ENCODE measurements at regions not wholly inside any gene's neighbourhood (a gene's known extent, or its start where the extent isn't known, plus 50 kb on each side); places are given as distances from the start of the nearest gene placed in this dataset.

DNA sequence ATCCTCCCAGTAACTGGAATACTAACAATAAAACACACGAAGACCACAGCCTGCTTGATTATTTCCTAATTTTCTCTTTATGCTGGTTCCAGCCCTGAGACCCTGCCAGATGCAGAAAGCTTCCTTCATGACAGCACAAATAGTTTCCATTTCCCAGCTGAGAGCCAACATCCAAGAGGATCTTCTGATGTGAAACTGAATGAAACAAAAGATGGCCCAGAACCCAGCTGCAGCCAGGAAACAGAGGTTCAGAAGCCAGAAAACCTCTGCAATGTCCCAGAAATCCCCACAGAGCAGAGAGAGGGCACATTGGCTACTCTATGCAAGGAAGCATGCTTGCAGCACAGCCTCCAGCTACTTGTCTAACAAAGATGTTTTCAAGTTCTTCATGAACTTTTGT is 61.8 kb upstream of the PLEKHG1 start:
- DNase-seq (ENCODE audit: low spot score): peak; percentile 25

DNA sequence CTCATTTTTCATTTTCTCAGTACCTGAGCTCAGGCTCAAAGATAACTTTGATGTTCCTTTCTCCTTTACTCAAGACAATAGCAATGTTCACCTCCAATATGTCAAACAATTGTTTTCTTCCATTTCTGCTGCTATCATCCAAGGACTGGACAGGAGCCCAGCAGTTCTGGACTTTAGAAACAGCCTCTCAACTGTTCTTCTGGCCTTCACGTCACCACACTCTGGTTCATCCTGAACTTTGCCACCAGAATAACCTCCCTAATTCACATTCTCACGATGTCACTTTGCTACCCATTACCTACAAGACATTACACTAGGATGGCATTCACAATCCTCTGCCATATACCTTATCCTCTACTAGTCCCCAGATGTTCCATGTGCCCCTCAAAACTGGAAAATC is 60.6 kb upstream of the PLEKHG1 start:
- DNase-seq (ENCODE audit: low spot score): no peak

DNA sequence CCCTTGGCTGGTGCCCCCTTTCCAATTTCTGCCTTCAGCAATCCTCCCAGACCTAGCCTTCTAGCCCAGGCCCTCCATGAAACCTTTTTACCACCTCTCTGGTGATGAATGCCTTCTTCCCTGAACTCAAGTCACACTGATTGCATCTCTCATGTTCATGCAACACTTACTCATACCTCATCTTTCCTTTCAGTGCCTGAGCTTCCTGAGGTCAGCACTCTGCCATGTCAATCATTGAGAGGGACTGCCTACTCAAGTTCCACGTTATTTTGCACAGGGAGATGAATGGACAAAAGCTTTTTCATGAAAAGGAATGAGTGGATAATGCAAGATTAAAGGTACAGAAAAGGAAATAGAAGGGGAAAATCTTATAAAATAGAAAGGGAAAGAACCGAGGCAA is 60.1 kb upstream of the PLEKHG1 start:
- DNase-seq (ENCODE audit: low spot score): no peak

DNA sequence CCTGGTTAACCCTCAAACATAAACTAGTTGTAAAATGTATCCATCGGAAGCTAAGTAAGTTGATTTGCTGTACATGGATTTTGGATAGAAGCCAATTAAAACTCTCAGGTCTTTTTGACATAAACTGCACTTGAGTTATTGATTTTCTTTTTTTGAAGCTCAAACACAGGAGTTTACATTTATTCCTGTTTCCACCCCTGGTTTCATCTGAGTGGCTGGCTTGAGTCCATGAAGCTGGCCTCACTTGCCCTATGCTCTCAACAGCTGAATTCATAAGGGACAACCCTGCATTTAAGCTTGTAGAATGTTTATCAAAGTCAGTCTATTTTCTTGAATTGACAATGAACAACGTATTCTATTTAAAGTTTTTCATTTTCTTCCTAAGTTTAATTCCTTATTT is 58.1 kb upstream of the PLEKHG1 start:
- no peak for DNase-seq (ENCODE audit: low spot score)

DNA sequence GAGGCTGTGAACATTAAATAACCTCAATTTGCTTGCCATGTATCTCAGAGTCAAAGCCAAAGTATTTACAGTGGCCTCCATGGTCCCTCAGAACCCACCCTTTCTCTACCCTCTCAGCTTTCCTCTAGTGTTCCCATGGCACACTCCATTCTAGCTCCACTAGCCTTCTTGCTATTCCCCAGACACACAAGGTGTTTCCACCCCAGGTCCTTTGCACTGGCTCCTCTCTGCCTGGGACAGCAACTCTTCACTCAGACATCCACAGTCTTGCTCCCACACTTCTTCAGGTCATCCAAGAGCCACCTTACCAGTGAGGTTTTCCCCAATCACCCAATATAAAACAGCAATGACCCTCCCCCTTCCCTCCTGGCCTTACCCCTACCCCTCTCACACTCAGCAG is 56.5 kb upstream of the PLEKHG1 start:
- no peak for DNase-seq (ENCODE audit: low spot score)

DNA sequence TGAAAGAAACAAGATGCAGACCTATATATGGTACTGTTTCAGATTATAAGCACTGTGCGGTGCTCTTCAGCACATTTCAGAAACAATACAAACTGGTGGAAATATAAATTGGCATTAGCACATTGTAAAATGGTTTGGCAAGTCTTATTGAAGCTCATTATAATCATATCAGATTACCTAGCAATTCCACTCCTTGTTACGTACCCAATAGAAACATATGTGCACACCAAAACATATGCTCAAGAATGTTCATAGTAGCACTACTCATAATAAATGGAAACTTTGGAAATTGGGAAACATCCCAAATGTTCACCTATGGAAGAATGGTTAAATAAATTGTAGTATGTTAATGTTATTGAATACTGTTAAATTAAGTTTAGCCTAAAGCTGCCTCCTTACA is 54.9 kb upstream of the PLEKHG1 start:
- DNase-seq (ENCODE audit: low spot score): no peak

DNA sequence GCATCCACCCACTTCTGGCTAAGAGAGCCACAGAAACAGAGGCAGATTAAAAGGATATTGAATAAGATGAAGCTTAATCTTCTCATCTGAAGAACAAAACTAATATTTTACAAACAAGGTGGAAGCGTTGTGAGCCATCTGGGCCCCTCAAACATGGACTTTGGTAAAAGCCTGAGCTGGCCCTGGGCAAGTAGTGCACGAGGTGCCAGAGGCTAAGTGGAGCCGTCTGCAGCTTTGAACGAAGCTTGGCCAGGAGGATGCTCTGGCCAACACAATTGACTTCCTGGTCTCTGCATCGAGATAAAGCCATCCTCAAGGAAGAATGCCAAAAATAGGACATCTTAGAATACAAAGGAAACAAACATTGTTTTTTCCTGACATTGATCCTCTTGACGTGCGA is 53.2 kb upstream of the PLEKHG1 start:
- no peak for DNase-seq (ENCODE audit: low spot score)

DNA sequence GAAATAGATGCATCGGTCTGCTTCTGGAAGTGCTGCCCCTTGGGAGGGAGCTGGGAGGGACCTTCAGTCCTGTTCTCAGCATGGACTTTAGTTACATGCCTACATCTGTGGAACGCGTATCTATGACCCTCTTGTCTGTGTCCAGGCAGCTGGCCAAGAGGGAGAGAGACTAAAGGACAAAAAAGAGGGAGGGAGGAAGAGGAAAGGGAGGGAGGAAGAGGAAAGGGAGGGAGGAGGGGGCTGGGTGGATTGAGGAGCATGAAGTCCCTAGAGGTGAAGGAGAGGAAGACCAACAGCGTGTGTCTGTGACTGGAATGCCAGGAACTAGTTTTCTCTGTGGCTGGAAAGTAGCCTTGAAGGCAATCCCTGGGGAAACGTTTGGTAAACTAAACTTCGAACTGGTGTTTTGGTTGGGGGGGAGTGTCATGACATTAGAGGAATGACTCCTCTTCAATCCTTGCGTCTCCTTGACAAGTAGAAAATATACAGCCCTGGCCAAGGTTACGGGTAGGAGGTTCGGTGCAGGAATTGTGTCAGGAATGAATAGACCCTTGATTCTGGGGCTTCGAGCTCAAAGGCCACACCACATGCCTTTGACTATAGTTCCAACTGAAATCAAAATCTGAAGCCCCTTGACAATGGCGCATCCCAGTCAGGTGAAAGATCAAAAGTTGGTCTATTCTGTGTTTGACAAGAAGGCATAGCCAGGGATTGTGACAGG is 52.0 kb upstream of the PLEKHG1 start:
- DNase-seq (ENCODE audit: low spot score): peak; percentile 35

DNA sequence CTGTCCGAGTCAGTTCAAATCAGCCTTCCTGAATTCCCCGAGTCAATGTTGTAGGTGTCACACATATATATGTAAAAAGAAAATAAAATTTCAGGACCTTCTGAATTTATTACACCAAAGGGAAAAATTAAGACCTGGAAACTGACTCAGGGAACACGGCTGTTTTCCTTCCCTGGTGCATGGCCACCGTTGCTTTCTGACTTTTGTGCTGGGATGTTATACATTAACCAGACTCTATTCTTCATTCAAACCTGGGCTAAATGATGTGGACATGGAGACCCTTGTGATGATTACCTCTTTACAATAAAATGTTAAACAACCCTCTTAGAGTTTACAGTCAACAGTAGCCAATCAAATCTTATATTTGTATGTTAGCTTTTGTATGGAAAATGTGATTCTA is 51.4 kb upstream of the PLEKHG1 start:
- DNase-seq (ENCODE audit: low spot score): no peak

DNA sequence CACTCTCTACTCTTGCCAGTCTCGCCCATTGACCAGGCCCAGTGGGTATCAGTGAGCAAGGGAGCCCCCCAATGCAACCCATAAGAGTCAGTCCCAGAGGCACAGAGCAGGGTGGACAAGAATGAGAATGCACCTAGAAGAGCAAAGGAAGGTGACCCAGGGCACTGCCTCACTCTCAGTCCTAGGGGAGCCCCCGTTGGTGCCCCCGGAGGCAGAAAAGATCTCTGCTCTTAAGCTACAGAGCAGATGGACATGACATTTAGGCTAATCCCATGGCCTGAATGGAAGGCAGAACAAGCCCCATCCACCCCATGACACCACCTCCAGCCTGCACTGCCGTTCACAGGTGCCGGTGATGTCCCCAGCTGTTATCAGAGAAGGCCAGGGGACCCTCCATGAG is 50.7 kb upstream of the PLEKHG1 start:
- no peak for DNase-seq (ENCODE audit: low spot score)

DNA sequence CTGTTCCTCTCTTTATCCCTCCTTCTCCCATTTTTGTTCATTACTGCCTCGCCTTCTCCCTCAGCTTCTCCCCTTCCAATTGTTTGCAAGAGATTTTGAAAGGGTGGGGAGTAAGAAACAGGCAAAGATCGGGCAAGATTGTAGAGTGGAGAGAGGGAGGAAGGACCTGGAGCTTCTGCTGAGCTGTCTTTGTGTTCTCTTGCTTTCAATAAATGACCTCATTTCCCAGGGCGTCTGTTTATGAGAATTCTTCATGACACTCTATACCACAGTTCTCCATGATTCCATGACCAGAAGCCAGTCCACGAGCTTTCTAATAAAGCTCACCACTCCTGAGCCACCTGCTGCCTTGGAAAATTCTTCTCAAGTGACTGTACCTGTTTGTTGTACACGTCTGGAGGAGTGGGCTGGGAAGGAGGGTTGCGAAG is 50.0 kb upstream of the PLEKHG1 start:
- DNase-seq (ENCODE audit: low spot score): no peak

All from Ammon's horn (tissue), 1 donor.